ENCODE measurements at regions not wholly inside any gene's neighbourhood (a gene's known extent, or its start where the extent isn't known, plus 50 kb on each side); places are given as distances from the start of the nearest gene placed in this dataset.

GRCh38 chr2:215236131-215236530 lies 75.7 kb upstream of the ATIC start:
- TF ChIP-seq EZH2phosphoT487 (IDR thresholded peaks at IDR 0.05; ENCODE audit: insufficient read depth, low read depth) (no peak), EZH2 (IDR thresholded peaks at IDR 0.05; ENCODE audit: insufficient read depth, poor library complexity, severe bottlenecking) (no peak)
